ENCODE measurements at regions not wholly inside any gene's neighbourhood (a gene's known extent, or its start where the extent isn't known, plus 50 kb on each side); places are given as distances from the start of the nearest gene placed in this dataset.

DNA sequence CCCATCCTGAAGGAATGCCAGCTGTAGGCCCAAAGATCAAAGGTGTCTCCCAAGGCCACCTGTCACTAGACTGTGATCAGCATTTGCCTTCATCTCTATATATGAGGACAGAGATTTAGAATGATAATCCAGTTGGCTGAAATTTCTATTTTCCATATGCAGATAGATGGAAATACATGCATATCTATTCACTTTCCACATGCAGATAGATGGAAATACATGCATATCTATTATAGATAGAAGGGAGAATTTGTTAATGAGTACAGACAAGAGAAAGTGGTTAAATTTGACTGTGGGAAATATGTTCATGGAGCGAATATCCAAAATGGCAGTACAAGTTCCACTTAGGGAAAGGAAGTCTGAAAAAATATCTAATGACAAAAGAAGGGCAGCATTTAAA is 762.2 kb downstream of the NLGN4Y start:
- TF ChIP-seq EZH2 (IDR thresholded peaks at IDR 0.05; ENCODE audit: low read length, missing control alignments) = no peak
- TF ChIP-seq, protein P1, sequence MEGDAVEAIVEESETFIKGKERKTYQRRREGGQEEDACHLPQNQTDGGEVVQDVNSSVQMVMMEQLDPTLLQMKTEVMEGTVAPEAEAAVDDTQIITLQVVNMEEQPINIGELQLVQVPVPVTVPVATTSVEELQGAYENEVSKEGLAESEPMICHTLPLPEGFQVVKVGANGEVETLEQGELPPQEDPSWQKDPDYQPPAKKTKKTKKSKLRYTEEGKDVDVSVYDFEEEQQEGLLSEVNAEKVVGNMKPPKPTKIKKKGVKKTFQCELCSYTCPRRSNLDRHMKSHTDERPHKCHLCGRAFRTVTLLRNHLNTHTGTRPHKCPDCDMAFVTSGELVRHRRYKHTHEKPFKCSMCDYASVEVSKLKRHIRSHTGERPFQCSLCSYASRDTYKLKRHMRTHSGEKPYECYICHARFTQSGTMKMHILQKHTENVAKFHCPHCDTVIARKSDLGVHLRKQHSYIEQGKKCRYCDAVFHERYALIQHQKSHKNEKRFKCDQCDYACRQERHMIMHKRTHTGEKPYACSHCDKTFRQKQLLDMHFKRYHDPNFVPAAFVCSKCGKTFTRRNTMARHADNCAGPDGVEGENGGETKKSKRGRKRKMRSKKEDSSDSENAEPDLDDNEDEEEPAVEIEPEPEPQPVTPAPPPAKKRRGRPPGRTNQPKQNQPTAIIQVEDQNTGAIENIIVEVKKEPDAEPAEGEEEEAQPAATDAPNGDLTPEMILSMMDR (conservative IDR thresholded peaks at IDR 0.05 in 1 of 2, IDR thresholded peaks at IDR 0.05 in 1 of 2; ENCODE audit: low read depth in 1 of 2, low read length in 2 of 2) = no peak
